ENCODE measurements at regions not wholly inside any gene's neighbourhood (a gene's known extent, or its start where the extent isn't known, plus 50 kb on each side); places are given as distances from the start of the nearest gene placed in this dataset.

- no peak for TF ChIP-seq CTCF (IDR thresholded peaks at IDR 0.05; ENCODE audit: poor library complexity)
- no peak for TF ChIP-seq EZH2phosphoT487 (IDR thresholded peaks at IDR 0.05; ENCODE audit: low read depth, severe bottlenecking, unreplicated experiment)
Observed at GRCh38 chr7:97635622-97636021, 96.3 kb upstream of the TAC1 start.

Data from hepatocyte (in vitro differentiated cells).